ENCODE measurements at regions not wholly inside any gene's neighbourhood (a gene's known extent, or its start where the extent isn't known, plus 50 kb on each side); places are given as distances from the start of the nearest gene placed in this dataset.

DNA sequence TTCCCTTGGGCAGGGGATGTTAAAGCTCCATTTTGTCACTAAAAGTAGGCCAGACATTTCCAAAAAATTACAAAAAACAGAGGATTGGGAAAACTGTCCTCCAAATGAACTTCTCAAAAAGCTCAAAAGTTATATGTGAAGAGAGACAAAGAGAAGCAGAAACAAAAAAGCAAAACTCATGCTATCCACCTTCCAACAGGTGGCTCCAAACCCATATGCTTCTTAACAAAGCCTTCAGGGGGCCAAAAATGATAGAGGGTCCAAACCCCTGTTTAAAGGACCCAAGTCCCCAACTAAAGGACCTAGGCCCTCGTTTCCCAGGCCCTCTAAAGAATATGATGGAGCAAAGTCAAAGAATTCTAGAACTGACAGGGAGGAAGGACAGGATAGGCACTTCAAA lies 146.7 kb downstream of the AASDHPPT start:
- DNase-seq (ENCODE audit: low read depth in 2 of 2): no peak
- TF ChIP-seq, protein P1, sequence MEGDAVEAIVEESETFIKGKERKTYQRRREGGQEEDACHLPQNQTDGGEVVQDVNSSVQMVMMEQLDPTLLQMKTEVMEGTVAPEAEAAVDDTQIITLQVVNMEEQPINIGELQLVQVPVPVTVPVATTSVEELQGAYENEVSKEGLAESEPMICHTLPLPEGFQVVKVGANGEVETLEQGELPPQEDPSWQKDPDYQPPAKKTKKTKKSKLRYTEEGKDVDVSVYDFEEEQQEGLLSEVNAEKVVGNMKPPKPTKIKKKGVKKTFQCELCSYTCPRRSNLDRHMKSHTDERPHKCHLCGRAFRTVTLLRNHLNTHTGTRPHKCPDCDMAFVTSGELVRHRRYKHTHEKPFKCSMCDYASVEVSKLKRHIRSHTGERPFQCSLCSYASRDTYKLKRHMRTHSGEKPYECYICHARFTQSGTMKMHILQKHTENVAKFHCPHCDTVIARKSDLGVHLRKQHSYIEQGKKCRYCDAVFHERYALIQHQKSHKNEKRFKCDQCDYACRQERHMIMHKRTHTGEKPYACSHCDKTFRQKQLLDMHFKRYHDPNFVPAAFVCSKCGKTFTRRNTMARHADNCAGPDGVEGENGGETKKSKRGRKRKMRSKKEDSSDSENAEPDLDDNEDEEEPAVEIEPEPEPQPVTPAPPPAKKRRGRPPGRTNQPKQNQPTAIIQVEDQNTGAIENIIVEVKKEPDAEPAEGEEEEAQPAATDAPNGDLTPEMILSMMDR (IDR thresholded peaks at IDR 0.05; ENCODE audit: low read depth, low read length): peak; percentile 5
- no peak overlapping the region for H3K4me3 ChIP-seq (replicated peaks in 1 of 2; ENCODE audit: low read depth in 2 of 2, low read length in 2 of 2)

DNA sequence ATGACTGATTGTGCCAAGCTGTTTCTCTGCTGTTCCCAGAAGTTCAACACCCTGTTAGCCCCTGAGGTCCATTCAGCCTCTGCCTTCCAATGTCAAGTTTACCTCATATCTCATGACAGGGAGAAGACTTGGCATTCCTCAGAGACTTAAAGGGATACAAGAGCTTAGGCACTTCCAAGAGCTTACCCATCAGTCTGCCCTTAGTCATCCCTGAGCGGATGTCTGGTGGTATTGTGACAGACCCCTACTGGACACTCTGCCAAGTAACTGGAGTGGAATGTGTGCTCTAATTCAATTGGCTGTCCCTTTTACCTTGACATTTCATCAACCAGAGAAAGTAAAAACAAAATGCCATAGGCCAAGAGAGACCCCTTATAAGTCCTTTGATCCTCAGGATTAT lies 151.5 kb downstream of the AASDHPPT start:
- no peak overlapping the region for H3K4me3 ChIP-seq (replicated peaks in 1 of 2; ENCODE audit: low read depth in 2 of 2, low read length in 2 of 2)
- TF ChIP-seq, protein P1 (IDR thresholded peaks at IDR 0.05; ENCODE audit: low read depth, low read length): no peak
- DNase-seq (ENCODE audit: low read depth in 2 of 2): peak in 1 of 2 donors; percentile 74

DNA sequence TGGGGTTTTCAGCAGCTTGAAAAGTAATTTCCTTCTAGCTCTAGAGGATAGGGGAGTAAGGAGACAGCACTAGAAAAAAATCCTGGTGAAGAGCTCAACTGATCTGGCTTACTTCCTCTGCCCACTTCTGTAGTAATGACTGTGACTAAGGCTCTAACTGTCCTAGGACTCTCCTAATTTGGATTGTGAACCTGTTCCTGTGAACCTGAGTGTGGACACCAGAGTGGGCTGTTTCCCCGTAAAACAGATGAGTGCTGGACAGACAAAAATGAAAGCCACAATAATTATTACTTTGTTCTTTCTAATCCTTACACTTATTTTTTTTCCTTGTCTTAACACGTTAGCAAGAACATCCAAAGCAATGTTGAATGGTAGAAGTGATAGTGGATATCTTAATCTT lies 154.1 kb downstream of the AASDHPPT start:
- no peak overlapping the region for H3K4me3 ChIP-seq (replicated peaks in 1 of 2; ENCODE audit: low read depth in 2 of 2, low read length in 2 of 2)
- peak; percentile 39 to 67 for DNase-seq (ENCODE audit: low read depth in 2 of 2)
- TF ChIP-seq, protein P1 (IDR thresholded peaks at IDR 0.05; ENCODE audit: low read depth, low read length): peak; percentile 28

DNA sequence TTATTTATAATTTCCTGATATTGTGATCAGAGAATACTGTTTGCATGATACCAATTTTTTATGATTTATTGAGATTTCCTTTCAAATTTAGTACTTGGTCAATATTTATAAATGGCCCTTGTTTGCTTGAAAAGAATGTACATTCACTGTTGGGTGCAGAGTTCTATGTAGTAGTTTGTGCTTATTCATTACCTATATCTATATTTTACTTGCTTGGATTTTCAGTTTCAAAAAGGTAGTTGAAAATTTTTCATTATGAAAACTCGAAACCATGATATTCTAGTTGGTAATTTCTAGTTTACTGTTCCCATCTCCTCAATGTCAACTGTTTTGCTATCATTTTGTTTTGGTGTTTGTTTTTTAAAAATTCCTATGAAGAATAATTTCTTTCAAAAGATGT lies 155.7 kb downstream of the AASDHPPT start:
- H3K4me3 ChIP-seq (replicated peaks in 1 of 2; ENCODE audit: low read depth in 2 of 2, low read length in 2 of 2): no peak overlapping the region
- TF ChIP-seq, protein P1 (IDR thresholded peaks at IDR 0.05; ENCODE audit: low read depth, low read length): no peak
- DNase-seq (ENCODE audit: low read depth in 2 of 2): no peak

DNA sequence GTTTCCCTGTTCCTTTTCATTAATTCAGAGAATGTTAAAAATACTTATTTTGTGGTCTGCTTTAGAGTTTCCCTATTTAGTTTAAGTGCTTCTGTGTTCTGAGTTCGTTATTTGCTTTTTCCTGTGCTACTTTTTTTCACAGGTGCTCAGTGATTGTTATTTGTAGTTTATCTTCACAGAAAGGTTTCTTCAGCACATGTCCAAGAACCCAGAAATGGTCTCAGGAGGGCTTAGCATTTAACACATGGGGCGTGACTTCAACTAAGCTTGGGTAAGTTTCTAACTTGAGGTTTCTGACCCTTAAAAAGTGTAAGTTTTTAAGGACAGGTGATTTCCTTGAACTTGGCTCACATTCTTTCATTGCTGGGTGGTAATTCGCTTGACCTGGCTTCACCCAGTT lies 157.3 kb downstream of the AASDHPPT start:
- no peak overlapping the region for H3K4me3 ChIP-seq (replicated peaks in 1 of 2; ENCODE audit: low read depth in 2 of 2, low read length in 2 of 2)
- TF ChIP-seq, protein P1 (IDR thresholded peaks at IDR 0.05; ENCODE audit: low read depth, low read length): no peak
- no peak for DNase-seq (ENCODE audit: low read depth in 2 of 2)

DNA sequence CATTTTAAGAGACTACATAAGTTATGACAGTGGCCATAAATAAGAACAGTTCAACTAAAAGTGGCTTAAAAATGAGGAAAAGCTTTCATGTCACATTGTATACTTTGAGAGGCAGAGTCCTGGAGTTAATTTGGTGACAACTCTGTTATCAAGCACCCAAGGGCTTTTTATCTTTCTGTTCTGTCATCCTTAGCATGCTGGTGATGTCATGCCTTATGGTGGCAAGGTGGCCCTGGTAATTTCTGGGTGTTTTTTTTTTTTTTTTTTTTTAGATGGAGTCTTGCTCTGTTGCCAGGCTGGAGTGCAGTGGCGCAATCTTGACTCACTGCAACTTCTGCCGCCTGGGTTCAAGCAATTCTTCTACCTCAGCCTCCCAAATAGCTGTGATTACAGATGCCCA lies 158.8 kb downstream of the AASDHPPT start:
- no peak overlapping the region for H3K4me3 ChIP-seq (replicated peaks in 1 of 2; ENCODE audit: low read depth in 2 of 2, low read length in 2 of 2)
- TF ChIP-seq, protein P1 (IDR thresholded peaks at IDR 0.05; ENCODE audit: low read depth, low read length): no peak
- DNase-seq (ENCODE audit: low read depth in 2 of 2): no peak

DNA sequence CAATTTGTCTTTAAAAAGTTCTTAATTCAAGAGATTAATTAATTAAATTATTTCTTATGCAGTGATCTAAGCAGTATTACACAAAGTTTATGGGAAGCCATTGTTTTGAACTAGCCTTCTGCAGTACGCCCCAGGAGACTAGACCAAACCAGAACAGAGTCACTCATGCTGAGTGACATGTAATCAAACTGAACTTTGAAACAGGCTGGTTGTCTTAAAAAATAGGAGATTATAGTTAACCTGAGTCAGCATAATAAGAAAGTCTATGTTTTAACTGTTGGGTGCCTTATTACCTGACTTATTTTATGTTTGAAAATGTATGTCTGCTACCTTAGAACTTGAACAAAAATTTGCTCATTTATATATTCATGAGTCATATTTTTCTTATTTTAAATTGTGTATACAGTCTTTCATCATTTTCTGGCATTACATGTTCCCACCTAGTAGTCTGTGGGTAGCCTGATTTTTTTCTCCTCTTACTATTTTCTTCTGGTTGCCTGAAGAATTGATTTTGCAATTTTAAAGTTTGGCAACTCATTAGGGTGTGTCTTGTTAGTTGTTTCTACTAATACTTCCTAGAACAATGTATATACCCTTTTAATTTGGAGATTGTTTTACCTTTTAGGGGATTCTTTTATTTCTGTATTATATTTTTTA lies 161.4 kb downstream of the AASDHPPT start:
- no peak overlapping the region for H3K4me3 ChIP-seq (replicated peaks in 1 of 2; ENCODE audit: low read depth in 2 of 2, low read length in 2 of 2)
- TF ChIP-seq, protein P1 (IDR thresholded peaks at IDR 0.05; ENCODE audit: low read depth, low read length): no peak
- peak in 1 of 2 donors; percentile 45 for DNase-seq (ENCODE audit: low read depth in 2 of 2)
